ENCODE measurements at regions not wholly inside any gene's neighbourhood (a gene's known extent, or its start where the extent isn't known, plus 50 kb on each side); places are given as distances from the start of the nearest gene placed in this dataset.
"Not testable (repeated sequence)": the region's sequence is repeated elsewhere in the genome, so short reads cannot be mapped to it uniquely, and the experiment has no call there.

DNA sequence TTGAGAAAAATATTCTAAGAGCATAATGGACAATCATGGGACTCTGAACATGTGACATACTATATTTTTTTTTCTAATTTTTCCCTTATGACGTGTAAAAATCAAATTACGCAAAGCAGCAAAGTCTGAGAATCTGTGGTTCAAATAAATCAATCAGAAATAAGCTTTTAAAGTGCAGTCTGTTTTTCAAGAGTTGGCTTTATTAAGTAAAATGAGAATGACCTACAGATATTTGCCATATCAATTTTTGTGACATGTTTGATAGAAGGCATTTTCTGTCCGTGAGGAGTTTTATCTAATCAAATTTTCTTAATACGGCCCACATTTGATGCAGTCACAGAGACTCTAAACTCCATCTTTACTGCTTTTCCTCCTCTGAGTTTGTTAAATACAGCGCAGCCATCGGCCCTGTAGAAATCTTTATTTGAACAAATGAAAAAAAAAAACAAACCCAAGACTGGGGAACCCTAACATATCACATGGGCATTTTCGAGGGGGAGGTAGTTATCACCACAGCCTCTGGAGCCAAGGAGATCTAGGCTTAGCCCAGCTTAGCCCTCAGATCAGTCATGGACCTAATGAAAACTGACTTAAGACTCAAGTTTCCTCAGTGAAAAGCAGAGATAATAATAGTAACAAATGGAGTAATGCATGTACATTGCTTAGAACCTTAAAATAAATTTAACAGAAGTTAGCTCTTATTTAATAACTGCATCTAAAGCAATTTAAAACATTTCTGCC lies 263.6 kb upstream of the C9orf72 start:
- no peaks in the 10 kb centered on the region for H3K36me3 ChIP-seq
- TF ChIP-seq CTCF (IDR thresholded peaks at IDR 0.05; ENCODE audit: borderline replicate concordance) = no peak
- H3K27me3 ChIP-seq (ENCODE audit: low read depth) = peaks cover 16% of the 10 kb centered on the region
- no peaks in the 10 kb centered on the region for H3K4me1 ChIP-seq
- intact Hi-C loops (cut with micrococcal nuclease) = no loop called here
- H3K27ac ChIP-seq (replicated peaks) = no peak overlapping the region
- no peaks in the 10 kb centered on the region for H3K9me3 ChIP-seq (replicated peaks)
- DNase-seq = no peak
- no peak overlapping the region for H3K4me3 ChIP-seq

GRCh38 chr9:27838876-27839275 lies 265.6 kb upstream of the C9orf72 start:
- intact Hi-C loops (cut with micrococcal nuclease) = no loop called here
- DNase-seq = no peak
- Histone ChIP-seq H3K4me3 (no peak overlapping the region), H3K4me1 (no peaks in the 10 kb centered on the region), H3K27ac (replicated peaks) (no peak overlapping the region), H3K36me3 (no peaks in the 10 kb centered on the region), H3K9me3 (replicated peaks) (no peaks in the 10 kb centered on the region), H3K27me3 (ENCODE audit: low read depth) (peaks cover 16% of the 10 kb centered on the region)
- no peak for TF ChIP-seq CTCF (IDR thresholded peaks at IDR 0.05; ENCODE audit: borderline replicate concordance)

- intact Hi-C loops (cut with micrococcal nuclease); H3K9me3 ChIP-seq (replicated peaks); H3K27ac ChIP-seq (replicated peaks); H3K4me1 ChIP-seq; DNase-seq; H3K4me3 ChIP-seq; H3K36me3 ChIP-seq: not testable (repeated sequence)
- H3K27me3 ChIP-seq (ENCODE audit: low read depth) = peaks cover 16% of the 10 kb centered on the region
Measured at GRCh38 chr9:27839767-27840166, 266.5 kb upstream of the C9orf72 start.

- H3K27me3 ChIP-seq (ENCODE audit: low read depth) = peaks cover 4% of the 10 kb centered on the region
- no peak for DNase-seq
- intact Hi-C loops (cut with micrococcal nuclease) = no loop called here
- H3K36me3 ChIP-seq = no peaks in the 10 kb centered on the region
- no peak for TF ChIP-seq CTCF (IDR thresholded peaks at IDR 0.05; ENCODE audit: borderline replicate concordance)
- H3K4me1 ChIP-seq = no peaks in the 10 kb centered on the region
- no peak overlapping the region for H3K4me3 ChIP-seq
- H3K27ac ChIP-seq (replicated peaks) = no peak overlapping the region
- no peaks in the 10 kb centered on the region for H3K9me3 ChIP-seq (replicated peaks)
Measured at GRCh38 chr9:27844797-27845196, 271.5 kb upstream of the C9orf72 start.

DNA sequence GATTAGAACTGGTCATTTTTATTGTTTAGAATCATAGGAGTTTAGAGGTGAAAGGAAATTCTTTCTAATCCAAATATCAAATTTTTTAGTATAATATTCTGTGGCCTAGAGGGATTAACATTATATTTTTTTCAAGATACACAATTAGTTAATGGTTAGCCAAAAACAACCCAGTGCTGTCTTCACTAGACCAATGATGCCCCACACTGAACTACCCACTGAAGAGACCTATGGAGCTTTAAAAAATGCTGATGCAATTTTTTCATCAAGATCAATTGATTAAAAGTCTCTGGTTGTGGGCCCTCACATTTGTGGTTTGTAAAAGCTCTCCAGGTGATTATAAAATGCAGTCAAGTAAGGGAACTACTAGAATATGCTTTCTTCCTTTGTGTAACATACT lies 274.1 kb upstream of the C9orf72 start:
- no peaks in the 10 kb centered on the region for H3K9me3 ChIP-seq (replicated peaks)
- no peaks in the 10 kb centered on the region for H3K4me1 ChIP-seq
- no peak for TF ChIP-seq CTCF (IDR thresholded peaks at IDR 0.05; ENCODE audit: borderline replicate concordance)
- intact Hi-C loops (cut with micrococcal nuclease) = no loop called here
- H3K4me3 ChIP-seq = no peak overlapping the region
- H3K27ac ChIP-seq (replicated peaks) = no peak overlapping the region
- DNase-seq = no peak
- peaks cover 9% of the 10 kb centered on the region for H3K27me3 ChIP-seq (ENCODE audit: low read depth)
- no peaks in the 10 kb centered on the region for H3K36me3 ChIP-seq

- TF ChIP-seq CTCF (IDR thresholded peaks at IDR 0.05; ENCODE audit: borderline replicate concordance) = no peak
- no peaks in the 10 kb centered on the region for H3K4me1 ChIP-seq
- H3K27me3 ChIP-seq (ENCODE audit: low read depth) = peaks cover 9% of the 10 kb centered on the region
- H3K4me3 ChIP-seq = no peak overlapping the region
- intact Hi-C loops (cut with micrococcal nuclease) = no loop called here
- no peaks in the 10 kb centered on the region for H3K9me3 ChIP-seq (replicated peaks)
- H3K27ac ChIP-seq (replicated peaks) = no peak overlapping the region
- no peak for DNase-seq
- H3K36me3 ChIP-seq = no peaks in the 10 kb centered on the region
Measured at GRCh38 chr9:27847818-27848217, 274.5 kb upstream of the C9orf72 start.

Data from left ventricle myocardium inferior (tissue), 1 donor.